ENCODE measurements at regions not wholly inside any gene's neighbourhood (a gene's known extent, or its start where the extent isn't known, plus 50 kb on each side); places are given as distances from the start of the nearest gene placed in this dataset.
"Not testable (repeated sequence)": the region's sequence is repeated elsewhere in the genome, so short reads cannot be mapped to it uniquely, and the experiment has no call there.

- TF ChIP-seq CTCF, EP300 (IDR thresholded peaks at IDR 0.05): not testable (repeated sequence)
Observed at GRCh38 chr21:13826511-13826910, 216.9 kb downstream of the POTED start.

Data from ovary (tissue), 3 donors.